ENCODE measurements at regions not wholly inside any gene's neighbourhood (a gene's known extent, or its start where the extent isn't known, plus 50 kb on each side); places are given as distances from the start of the nearest gene placed in this dataset.

DNA sequence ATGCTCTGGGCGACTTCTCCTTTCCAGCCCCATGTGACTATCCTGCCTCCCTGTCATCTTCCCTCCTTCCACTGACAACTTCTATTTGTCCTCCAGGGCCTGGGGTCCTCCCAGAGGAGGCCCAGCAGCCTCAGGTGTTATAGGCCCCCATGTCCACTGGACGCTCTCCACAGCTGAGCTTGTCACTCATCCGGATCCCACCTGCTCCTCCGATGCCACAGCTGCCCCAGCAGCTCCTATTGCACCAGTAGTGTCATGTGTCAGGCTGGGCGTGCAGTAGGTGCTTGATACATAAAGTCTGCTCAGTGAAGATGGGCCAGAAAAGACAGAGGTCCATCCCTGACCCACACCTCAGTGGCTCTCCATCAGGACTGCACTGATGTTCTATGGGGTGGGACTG lies 305.7 kb upstream of the MYT1L start:
- no peaks in the 10 kb centered on the region for H3K9me3 ChIP-seq (ENCODE audit: low read length)
- no peak overlapping the region for H3K9ac ChIP-seq (ENCODE audit: low read length)
- no peak overlapping the region for H3K27ac ChIP-seq (ENCODE audit: low read depth, low read length, poor library complexity, severe bottlenecking)
- no peaks in the 10 kb centered on the region for H3K9me2 ChIP-seq (ENCODE audit: low read depth, low read length)
- no peak overlapping the region for H3K4me2 ChIP-seq (ENCODE audit: low read length)
- H3K4me3 ChIP-seq (ENCODE audit: low read depth, low read length, poor library complexity, severe bottlenecking) = no peak overlapping the region
- H3K27me3 ChIP-seq (ENCODE audit: insufficient read depth, low read length) = no peaks in the 10 kb centered on the region
- no peaks in the 10 kb centered on the region for H3F3A ChIP-seq (ENCODE audit: insufficient read depth, low read length)
- H2AFZ ChIP-seq (ENCODE audit: low read length) = no peak overlapping the region
- TF ChIP-seq EZH2 (IDR thresholded peaks at IDR 0.05; ENCODE audit: borderline replicate concordance, low read length) = no peak
- TF ChIP-seq, protein P1, sequence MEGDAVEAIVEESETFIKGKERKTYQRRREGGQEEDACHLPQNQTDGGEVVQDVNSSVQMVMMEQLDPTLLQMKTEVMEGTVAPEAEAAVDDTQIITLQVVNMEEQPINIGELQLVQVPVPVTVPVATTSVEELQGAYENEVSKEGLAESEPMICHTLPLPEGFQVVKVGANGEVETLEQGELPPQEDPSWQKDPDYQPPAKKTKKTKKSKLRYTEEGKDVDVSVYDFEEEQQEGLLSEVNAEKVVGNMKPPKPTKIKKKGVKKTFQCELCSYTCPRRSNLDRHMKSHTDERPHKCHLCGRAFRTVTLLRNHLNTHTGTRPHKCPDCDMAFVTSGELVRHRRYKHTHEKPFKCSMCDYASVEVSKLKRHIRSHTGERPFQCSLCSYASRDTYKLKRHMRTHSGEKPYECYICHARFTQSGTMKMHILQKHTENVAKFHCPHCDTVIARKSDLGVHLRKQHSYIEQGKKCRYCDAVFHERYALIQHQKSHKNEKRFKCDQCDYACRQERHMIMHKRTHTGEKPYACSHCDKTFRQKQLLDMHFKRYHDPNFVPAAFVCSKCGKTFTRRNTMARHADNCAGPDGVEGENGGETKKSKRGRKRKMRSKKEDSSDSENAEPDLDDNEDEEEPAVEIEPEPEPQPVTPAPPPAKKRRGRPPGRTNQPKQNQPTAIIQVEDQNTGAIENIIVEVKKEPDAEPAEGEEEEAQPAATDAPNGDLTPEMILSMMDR (IDR thresholded peaks at IDR 0.05; ENCODE audit: low read length) = no peak
- H3K4me1 ChIP-seq (ENCODE audit: insufficient read depth, low read length, severe bottlenecking) = no peaks in the 10 kb centered on the region
- no peaks in the 10 kb centered on the region for H3K36me3 ChIP-seq (ENCODE audit: insufficient read depth, low read length)
- no peaks in the 10 kb centered on the region for H3K79me2 ChIP-seq (ENCODE audit: insufficient read depth, low read length)
- no peaks in the 10 kb centered on the region for H4K20me1 ChIP-seq (ENCODE audit: insufficient read depth, low read length)

DNA sequence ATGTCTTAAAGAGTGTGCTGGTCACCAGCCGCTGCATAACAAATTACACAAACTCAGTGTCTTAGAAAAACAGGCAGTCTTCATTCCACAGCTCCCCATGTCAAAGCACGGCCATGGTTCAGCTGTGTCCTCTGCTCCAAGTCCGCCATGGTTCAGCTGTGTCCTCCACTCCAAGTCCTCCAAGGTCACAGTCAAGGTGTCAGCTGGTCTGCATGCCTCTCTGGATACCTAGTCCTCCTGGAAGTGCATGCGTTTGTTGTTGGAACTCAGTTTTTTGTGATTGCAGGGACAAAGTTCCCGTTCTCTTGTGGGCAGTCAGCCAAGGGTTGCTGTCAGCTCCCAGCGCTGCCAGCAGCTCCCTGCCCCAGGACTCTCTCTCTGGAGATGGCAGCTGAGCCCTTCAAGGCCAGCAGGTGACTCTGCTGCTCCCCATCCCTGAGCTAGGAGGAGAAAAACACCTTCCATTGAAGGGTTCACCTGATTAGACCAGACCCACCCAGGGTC lies 304.0 kb upstream of the MYT1L start:
- no peaks in the 10 kb centered on the region for H3K9me3 ChIP-seq (ENCODE audit: low read length)

GRCh38 chr2:2633017-2633416 lies 301.9 kb upstream of the MYT1L start:
- Histone ChIP-seq H3F3A (ENCODE audit: insufficient read depth, low read length) (no peaks in the 10 kb centered on the region), H3K9me3 (ENCODE audit: low read length) (no peaks in the 10 kb centered on the region), H3K4me3 (ENCODE audit: low read depth, low read length, poor library complexity, severe bottlenecking) (no peak overlapping the region), H3K4me1 (ENCODE audit: insufficient read depth, low read length, severe bottlenecking) (no peaks in the 10 kb centered on the region), H3K4me2 (ENCODE audit: low read length) (no peak overlapping the region), H4K20me1 (ENCODE audit: insufficient read depth, low read length) (no peaks in the 10 kb centered on the region), H3K36me3 (ENCODE audit: insufficient read depth, low read length) (no peaks in the 10 kb centered on the region), H3K27ac (ENCODE audit: low read depth, low read length, poor library complexity, severe bottlenecking) (no peak overlapping the region), H3K9me2 (ENCODE audit: low read depth, low read length) (no peaks in the 10 kb centered on the region), H3K9ac (ENCODE audit: low read length) (no peak overlapping the region), H3K27me3 (ENCODE audit: insufficient read depth, low read length) (no peaks in the 10 kb centered on the region), H3K79me2 (ENCODE audit: insufficient read depth, low read length) (no peaks in the 10 kb centered on the region), H2AFZ (ENCODE audit: low read length) (no peak overlapping the region)
- TF ChIP-seq EZH2 (IDR thresholded peaks at IDR 0.05; ENCODE audit: borderline replicate concordance, low read length) = no peak
- TF ChIP-seq, protein P1 (IDR thresholded peaks at IDR 0.05; ENCODE audit: low read length) = no peak

More for the DNA sequence above, 304.0 kb upstream of the MYT1L start:
- no peaks in the 10 kb centered on the region for H3F3A ChIP-seq (ENCODE audit: insufficient read depth, low read length)
- H2AFZ ChIP-seq (ENCODE audit: low read length) = no peak overlapping the region
- no peaks in the 10 kb centered on the region for H3K79me2 ChIP-seq (ENCODE audit: insufficient read depth, low read length)
- TF ChIP-seq, protein P1 (IDR thresholded peaks at IDR 0.05; ENCODE audit: low read length) = no peak
- no peak for TF ChIP-seq EZH2 (IDR thresholded peaks at IDR 0.05; ENCODE audit: borderline replicate concordance, low read length)
- H3K27ac ChIP-seq (ENCODE audit: low read depth, low read length, poor library complexity, severe bottlenecking) = no peak overlapping the region
- no peaks in the 10 kb centered on the region for H4K20me1 ChIP-seq (ENCODE audit: insufficient read depth, low read length)
- no peak overlapping the region for H3K9ac ChIP-seq (ENCODE audit: low read length)
- H3K4me1 ChIP-seq (ENCODE audit: insufficient read depth, low read length, severe bottlenecking) = no peaks in the 10 kb centered on the region
- H3K36me3 ChIP-seq (ENCODE audit: insufficient read depth, low read length) = no peaks in the 10 kb centered on the region
- H3K9me2 ChIP-seq (ENCODE audit: low read depth, low read length) = no peaks in the 10 kb centered on the region
- no peak overlapping the region for H3K4me3 ChIP-seq (ENCODE audit: low read depth, low read length, poor library complexity, severe bottlenecking)
- no peaks in the 10 kb centered on the region for H3K27me3 ChIP-seq (ENCODE audit: insufficient read depth, low read length)
- no peak overlapping the region for H3K4me2 ChIP-seq (ENCODE audit: low read length)
